ENCODE measurements at regions not wholly inside any gene's neighbourhood (a gene's known extent, or its start where the extent isn't known, plus 50 kb on each side); places are given as distances from the start of the nearest gene placed in this dataset.

GRCh38 chr18:70956554-70956953 lies 667.7 kb downstream of the SOCS6 start:
- no peak for TF ChIP-seq YY1 (IDR thresholded peaks at IDR 0.05; ENCODE audit: insufficient read depth, insufficient read length)
- TF ChIP-seq ZNF274 (IDR thresholded peaks at IDR 0.05; ENCODE audit: low read depth, low read length), result no peak
